BLaER1 (cell line): ENCODE measurements at regions not wholly inside any gene's neighbourhood (a gene's known extent, or its start where the extent isn't known, plus 50 kb on each side); places are given as distances from the start of the nearest gene placed in this dataset.
A peak's percentile ranks its signal among the peaks of the same experiment; 100 is the strongest.

Experiments used
- H3K27ac ChIP-seq: shearing (Covaris generic); formaldehyde crosslinking; 2 replicates; pipeline ENCODE4 v1.8.1; 2022
- H3K27me3 ChIP-seq: shearing (Covaris generic); formaldehyde crosslinking; 2 replicates; pipeline ENCODE4 v1.8.1; 2022
- H3K36me3 ChIP-seq: shearing (Covaris generic); formaldehyde crosslinking; 2 replicates; pipeline ENCODE4 v1.8.1; 2022
- H3K4me1 ChIP-seq: shearing (Covaris generic); formaldehyde crosslinking; 2 replicates; pipeline ENCODE4 v1.8.1; 2022
- H3K4me2 ChIP-seq: shearing (Covaris generic); formaldehyde crosslinking; 2 replicates; pipeline ENCODE4 v1.8.1; 2022
- H3K4me3 ChIP-seq: shearing (Covaris generic); formaldehyde crosslinking; 2 replicates; pipeline ENCODE4 v1.8.1; 2022
- H3K9ac ChIP-seq: shearing (Covaris generic); formaldehyde crosslinking; 2 replicates; pipeline ENCODE4 v1.8.1; 2022
- H3K9me3 ChIP-seq: shearing (Covaris generic); formaldehyde crosslinking; 2 replicates; pipeline ENCODE4 v1.8.1; 2022
- H4K20me1 ChIP-seq: shearing (Covaris generic); formaldehyde crosslinking; 2 replicates; pipeline ENCODE4 v1.8.1; 2022
- Cebpa-rat ChIP-seq: shearing (Covaris generic); IDR thresholded peaks from 2 replicates; pipeline ENCODE4 v1.8.1; 2022

GRCh38 chr3:162517110-162517509 lies 1020.5 kb downstream of the OTOL1 start:
- Histone ChIP-seq H3K9me3 (no peaks in the 10 kb centered on the region), H3K27me3 (no peaks in the 10 kb centered on the region), H4K20me1 (no peaks in the 10 kb centered on the region), H3K4me2 (no peak overlapping the region), H3K9ac (no peak overlapping the region), H3K4me3 (no peak overlapping the region), H3K36me3 (no peaks in the 10 kb centered on the region), H3K27ac (no peak overlapping the region), H3K4me1 (peaks cover 12% of the 10 kb centered on the region)
- no peak for TF ChIP-seq Cebpa-rat

GRCh38 chr3:162521669-162522068 lies 1025.1 kb downstream of the OTOL1 start:
- TF ChIP-seq Cebpa-rat: no peak
- Histone ChIP-seq H3K4me1 (peaks cover 38% of the 10 kb centered on the region), H3K9ac (no peak overlapping the region), H3K27ac (no peak overlapping the region), H3K27me3 (no peaks in the 10 kb centered on the region), H3K4me3 (no peak overlapping the region), H4K20me1 (no peaks in the 10 kb centered on the region), H3K4me2 (peak overlapping the region; percentile 52), H3K36me3 (no peaks in the 10 kb centered on the region), H3K9me3 (no peaks in the 10 kb centered on the region)

GRCh38 chr3:162525066-162525742 lies 1028.6 kb downstream of the OTOL1 start:
- H3K9ac ChIP-seq: no peak overlapping the region
- peak overlapping the region; percentile 68 for H3K27ac ChIP-seq
- no peaks in the 10 kb centered on the region for H3K36me3 ChIP-seq
- H4K20me1 ChIP-seq: no peaks in the 10 kb centered on the region
- H3K27me3 ChIP-seq: no peaks in the 10 kb centered on the region
- peak overlapping the region; percentile 65 for H3K4me2 ChIP-seq
- H3K4me1 ChIP-seq: peaks cover 41% of the 10 kb centered on the region
- peaks cover 4% of the 10 kb centered on the region; the same call in 1 of the 2 replicates for H3K9me3 ChIP-seq
- TF ChIP-seq Cebpa-rat: no peak
- H3K4me3 ChIP-seq: no peak overlapping the region

GRCh38 chr3:162525771-162526170 lies 1029.2 kb downstream of the OTOL1 start:
- H3K27ac ChIP-seq: peak overlapping the region; percentile 68
- no peaks in the 10 kb centered on the region for H4K20me1 ChIP-seq
- peak overlapping the region; percentile 65 for H3K4me2 ChIP-seq
- no peak overlapping the region for H3K9ac ChIP-seq
- H3K9me3 ChIP-seq: peaks cover 4% of the 10 kb centered on the region; the same call in 1 of the 2 replicates
- no peak overlapping the region for H3K4me3 ChIP-seq
- H3K27me3 ChIP-seq: no peaks in the 10 kb centered on the region
- no peaks in the 10 kb centered on the region for H3K36me3 ChIP-seq
- TF ChIP-seq Cebpa-rat: no peak
- H3K4me1 ChIP-seq: peaks cover 40% of the 10 kb centered on the region

- TF ChIP-seq Cebpa-rat: no peak
- Histone ChIP-seq H3K9ac (no peak overlapping the region), H3K4me1 (no peaks in the 10 kb centered on the region), H3K27me3 (no peaks in the 10 kb centered on the region), H3K27ac (no peak overlapping the region), H3K36me3 (no peaks in the 10 kb centered on the region), H4K20me1 (no peaks in the 10 kb centered on the region), H3K4me2 (no peak overlapping the region), H3K9me3 (no peaks in the 10 kb centered on the region), H3K4me3 (no peak overlapping the region)
These were observed 1037.8 kb downstream of the OTOL1 start for GRCh38 chr3:162534431-162534830.

GRCh38 chr3:162538491-162538890 lies 1041.9 kb downstream of the OTOL1 start:
- TF ChIP-seq Cebpa-rat: no peak
- H3K27ac ChIP-seq: no peak overlapping the region
- H3K4me3 ChIP-seq: no peak overlapping the region

GRCh38 chr3:162538906-162539305 lies 1042.3 kb downstream of the OTOL1 start:
- Histone ChIP-seq H3K27me3 (no peaks in the 10 kb centered on the region), H3K27ac (no peak overlapping the region), H3K9me3 (no peaks in the 10 kb centered on the region), H4K20me1 (no peaks in the 10 kb centered on the region), H3K4me1 (no peaks in the 10 kb centered on the region; the same call in 1 of the 2 replicates), H3K9ac (no peak overlapping the region), H3K4me2 (no peak overlapping the region), H3K4me3 (no peak overlapping the region), H3K36me3 (no peaks in the 10 kb centered on the region)
- no peak for TF ChIP-seq Cebpa-rat

More at GRCh38 chr3:162538491-162538890, 1041.9 kb downstream of the OTOL1 start:
- Histone ChIP-seq H4K20me1 (no peaks in the 10 kb centered on the region), H3K36me3 (no peaks in the 10 kb centered on the region), H3K4me2 (no peak overlapping the region), H3K9me3 (no peaks in the 10 kb centered on the region), H3K4me1 (no peaks in the 10 kb centered on the region; the same call in 1 of the 2 replicates), H3K27me3 (no peaks in the 10 kb centered on the region), H3K9ac (no peak overlapping the region)

- no peak overlapping the region for H3K4me3 ChIP-seq
- no peak overlapping the region for H3K4me2 ChIP-seq
These were observed 1043.8 kb downstream of the OTOL1 start for GRCh38 chr3:162540421-162540820.

GRCh38 chr3:162541923-162542322 lies 1045.3 kb downstream of the OTOL1 start:
- Histone ChIP-seq H3K9ac (no peak overlapping the region), H3K36me3 (no peaks in the 10 kb centered on the region), H3K4me2 (no peak overlapping the region), H3K27ac (no peak overlapping the region), H3K4me3 (no peak overlapping the region), H3K27me3 (no peaks in the 10 kb centered on the region), H3K4me1 (no peaks in the 10 kb centered on the region; the same call in 1 of the 2 replicates), H4K20me1 (no peaks in the 10 kb centered on the region), H3K9me3 (no peaks in the 10 kb centered on the region)
- no peak for TF ChIP-seq Cebpa-rat

More at GRCh38 chr3:162540421-162540820, 1043.8 kb downstream of the OTOL1 start:
- no peaks in the 10 kb centered on the region for H4K20me1 ChIP-seq
- H3K36me3 ChIP-seq: no peaks in the 10 kb centered on the region
- no peaks in the 10 kb centered on the region for H3K9me3 ChIP-seq
- no peaks in the 10 kb centered on the region for H3K27me3 ChIP-seq
- H3K4me1 ChIP-seq: no peaks in the 10 kb centered on the region; the same call in 1 of the 2 replicates
- no peak overlapping the region for H3K27ac ChIP-seq
- H3K9ac ChIP-seq: no peak overlapping the region
- TF ChIP-seq Cebpa-rat: no peak

GRCh38 chr3:162544246-162544645 lies 1047.6 kb downstream of the OTOL1 start:
- no peaks in the 10 kb centered on the region for H3K27me3 ChIP-seq
- TF ChIP-seq Cebpa-rat: no peak
- H3K27ac ChIP-seq: no peak overlapping the region
- no peak overlapping the region for H3K4me3 ChIP-seq
- H4K20me1 ChIP-seq: no peaks in the 10 kb centered on the region
- no peaks in the 10 kb centered on the region for H3K36me3 ChIP-seq
- H3K4me2 ChIP-seq: no peak overlapping the region
- no peak overlapping the region for H3K9ac ChIP-seq
- H3K9me3 ChIP-seq: no peaks in the 10 kb centered on the region
- no peaks in the 10 kb centered on the region; the same call in 1 of the 2 replicates for H3K4me1 ChIP-seq
